ENCODE measurements at regions not wholly inside any gene's neighbourhood (a gene's known extent, or its start where the extent isn't known, plus 50 kb on each side); places are given as distances from the start of the nearest gene placed in this dataset.

- TF ChIP-seq CTCF (IDR thresholded peaks at IDR 0.05) = no peak
- no peak for TF ChIP-seq POLR2A (IDR thresholded peaks at IDR 0.05; ENCODE audit: low read depth)
- no peak for TF ChIP-seq EP300 (IDR thresholded peaks at IDR 0.05)
- TF ChIP-seq POLR2AphosphoS5 (IDR thresholded peaks at IDR 0.05) = no peak
Observed at GRCh38 chr7:109460296-109460695, 890.6 kb downstream of the DNAJB9 start.

Data from esophagus muscularis mucosa (tissue), 4 donors.